ENCODE measurements at regions not wholly inside any gene's neighbourhood (a gene's known extent, or its start where the extent isn't known, plus 50 kb on each side); places are given as distances from the start of the nearest gene placed in this dataset.

DNA sequence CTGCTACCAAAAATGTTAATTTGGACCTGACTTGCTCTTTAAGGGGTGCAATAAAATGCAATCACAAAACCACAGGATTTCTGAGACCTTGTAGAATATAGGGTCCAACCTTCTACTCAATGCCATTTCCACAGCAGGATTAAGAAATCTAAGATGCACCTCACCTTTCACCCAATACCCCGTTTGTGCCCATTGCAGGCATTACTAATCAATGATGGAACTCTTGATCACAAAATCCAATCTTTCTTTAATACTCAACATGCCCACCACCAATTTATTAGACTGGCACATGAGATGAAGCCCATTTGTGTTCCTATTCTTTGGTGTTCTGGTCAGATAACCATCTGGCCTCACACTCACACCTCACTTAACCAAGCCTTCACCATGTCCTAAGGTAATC lies 117.2 kb upstream of the IGSF21 start:
- ChIA-PET POLR2A (no interaction called here), CTCF (no interaction called here)
- TF ChIP-seq, protein P1, sequence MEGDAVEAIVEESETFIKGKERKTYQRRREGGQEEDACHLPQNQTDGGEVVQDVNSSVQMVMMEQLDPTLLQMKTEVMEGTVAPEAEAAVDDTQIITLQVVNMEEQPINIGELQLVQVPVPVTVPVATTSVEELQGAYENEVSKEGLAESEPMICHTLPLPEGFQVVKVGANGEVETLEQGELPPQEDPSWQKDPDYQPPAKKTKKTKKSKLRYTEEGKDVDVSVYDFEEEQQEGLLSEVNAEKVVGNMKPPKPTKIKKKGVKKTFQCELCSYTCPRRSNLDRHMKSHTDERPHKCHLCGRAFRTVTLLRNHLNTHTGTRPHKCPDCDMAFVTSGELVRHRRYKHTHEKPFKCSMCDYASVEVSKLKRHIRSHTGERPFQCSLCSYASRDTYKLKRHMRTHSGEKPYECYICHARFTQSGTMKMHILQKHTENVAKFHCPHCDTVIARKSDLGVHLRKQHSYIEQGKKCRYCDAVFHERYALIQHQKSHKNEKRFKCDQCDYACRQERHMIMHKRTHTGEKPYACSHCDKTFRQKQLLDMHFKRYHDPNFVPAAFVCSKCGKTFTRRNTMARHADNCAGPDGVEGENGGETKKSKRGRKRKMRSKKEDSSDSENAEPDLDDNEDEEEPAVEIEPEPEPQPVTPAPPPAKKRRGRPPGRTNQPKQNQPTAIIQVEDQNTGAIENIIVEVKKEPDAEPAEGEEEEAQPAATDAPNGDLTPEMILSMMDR (IDR thresholded peaks at IDR 0.05; ENCODE audit: insufficient read depth in 1 of 2, low read depth in 1 of 2, low read length in 1 of 2, severe bottlenecking in 1 of 2, unreplicated experiment in 1 of 2) = no peak
- no peaks in the 10 kb centered on the region for H3K9me3 Mint-ChIP-seq (ENCODE audit: unreplicated experiment)
- Histone ChIP-seq H3K4me3 (ENCODE audit: low read depth, low read length) (no peak overlapping the region), H3K9me3 (no peaks in the 10 kb centered on the region), H3K4me1 (no peaks in the 10 kb centered on the region), H3K27me3 (replicated peaks; ENCODE audit: control insufficient read depth, insufficient read depth, low read length) (no peaks in the 10 kb centered on the region; the same call in 1 of the 2 replicates), H3K36me3 (ENCODE audit: control insufficient read depth, insufficient read depth, low read length) (no peaks in the 10 kb centered on the region)
- H3K4me3 Mint-ChIP-seq (ENCODE audit: unreplicated experiment) = no peak overlapping the region
- H3K4me1 Mint-ChIP-seq (ENCODE audit: low read depth, unreplicated experiment) = no peaks in the 10 kb centered on the region
- DNase-seq = no peak
- intact Hi-C loops (cut with micrococcal nuclease; ENCODE audit: unreplicated experiment) = no loop called here
- no peaks in the 10 kb centered on the region for H3K36me3 Mint-ChIP-seq (ENCODE audit: insufficient read depth, unreplicated experiment)
- BruUV-seq (replicated peaks) = no TSS peak
- no peak overlapping the region for H3K27ac Mint-ChIP-seq (ENCODE audit: unreplicated experiment)
- H3K27me3 Mint-ChIP-seq (ENCODE audit: insufficient read depth, unreplicated experiment) = peaks cover 6% of the 10 kb centered on the region

DNA sequence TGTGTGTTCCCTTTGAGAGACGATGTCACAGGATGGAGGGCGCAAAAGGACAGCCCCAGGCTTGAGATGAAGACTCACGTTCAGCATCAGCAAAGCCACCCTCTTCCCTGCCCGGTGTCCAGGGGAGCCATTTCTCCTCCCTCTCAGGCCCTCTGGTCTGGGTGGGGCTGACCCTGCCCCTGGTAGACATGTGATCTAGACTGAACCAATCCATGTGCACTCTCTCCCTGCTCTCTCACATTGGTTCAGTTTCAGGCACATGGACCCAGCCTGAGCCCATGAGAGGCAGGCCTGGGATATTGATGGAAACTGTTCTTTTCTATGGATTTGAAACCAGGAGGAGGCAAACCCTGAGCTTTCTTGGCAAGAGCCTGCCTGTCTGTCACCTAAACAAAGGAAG lies 115.6 kb upstream of the IGSF21 start:
- H3K4me1 ChIP-seq = no peaks in the 10 kb centered on the region
- no peaks in the 10 kb centered on the region for H3K4me1 Mint-ChIP-seq (ENCODE audit: low read depth, unreplicated experiment)
- intact Hi-C loops (cut with micrococcal nuclease; ENCODE audit: unreplicated experiment) = no loop called here
- ChIA-PET POLR2A (no interaction called here), CTCF (no interaction called here)
- no peaks in the 10 kb centered on the region for H3K9me3 Mint-ChIP-seq (ENCODE audit: unreplicated experiment)
- BruUV-seq (replicated peaks) = no TSS peak
- no peaks in the 10 kb centered on the region for H3K9me3 ChIP-seq
- no peak overlapping the region for H3K4me3 ChIP-seq (ENCODE audit: low read depth, low read length)
- H3K27me3 Mint-ChIP-seq (ENCODE audit: insufficient read depth, unreplicated experiment) = peaks cover 10% of the 10 kb centered on the region
- no peaks in the 10 kb centered on the region for H3K36me3 Mint-ChIP-seq (ENCODE audit: insufficient read depth, unreplicated experiment)
- H3K36me3 ChIP-seq (ENCODE audit: control insufficient read depth, insufficient read depth, low read length) = no peaks in the 10 kb centered on the region
- H3K4me3 Mint-ChIP-seq (ENCODE audit: unreplicated experiment) = no peak overlapping the region
- no peak overlapping the region for H3K27ac Mint-ChIP-seq (ENCODE audit: unreplicated experiment)
- no peaks in the 10 kb centered on the region; the same call in 1 of the 2 replicates for H3K27me3 ChIP-seq (replicated peaks; ENCODE audit: control insufficient read depth, insufficient read depth, low read length)
- DNase-seq = no peak
- TF ChIP-seq, protein P1 (IDR thresholded peaks at IDR 0.05; ENCODE audit: insufficient read depth in 1 of 2, low read depth in 1 of 2, low read length in 1 of 2, severe bottlenecking in 1 of 2, unreplicated experiment in 1 of 2) = no peak

DNA sequence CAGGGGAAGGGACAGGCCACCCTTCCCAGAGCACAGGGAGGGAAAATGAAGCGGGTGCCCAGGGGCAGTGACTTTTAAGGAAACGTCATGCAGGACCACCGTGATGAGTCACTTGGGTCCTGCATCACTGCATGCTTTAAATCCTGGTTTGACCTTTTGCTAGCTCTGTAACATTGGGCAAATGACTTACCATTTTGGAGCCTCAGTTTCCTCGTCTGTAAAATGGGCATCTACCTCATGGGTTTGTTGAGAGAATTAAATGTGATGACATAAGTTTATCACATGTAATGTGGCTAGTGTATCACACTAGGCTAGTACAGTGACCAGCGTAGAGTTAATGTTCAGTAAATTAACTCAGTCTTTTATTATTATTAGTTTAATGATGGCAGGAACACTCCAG lies 114.8 kb upstream of the IGSF21 start:
- intact Hi-C loops (cut with micrococcal nuclease; ENCODE audit: unreplicated experiment) = no loop called here
- H3K4me1 Mint-ChIP-seq (ENCODE audit: low read depth, unreplicated experiment) = no peaks in the 10 kb centered on the region
- no peaks in the 10 kb centered on the region for H3K36me3 ChIP-seq (ENCODE audit: control insufficient read depth, insufficient read depth, low read length)
- ChIA-PET CTCF (no interaction called here), POLR2A (no interaction called here)
- no peaks in the 10 kb centered on the region for H3K4me1 ChIP-seq
- peaks cover 8% of the 10 kb centered on the region for H3K27me3 Mint-ChIP-seq (ENCODE audit: insufficient read depth, unreplicated experiment)
- H3K27me3 ChIP-seq (replicated peaks; ENCODE audit: control insufficient read depth, insufficient read depth, low read length) = no peaks in the 10 kb centered on the region; the same call in 1 of the 2 replicates
- no peaks in the 10 kb centered on the region for H3K36me3 Mint-ChIP-seq (ENCODE audit: insufficient read depth, unreplicated experiment)
- TF ChIP-seq, protein P1 (IDR thresholded peaks at IDR 0.05; ENCODE audit: insufficient read depth in 1 of 2, low read depth in 1 of 2, low read length in 1 of 2, severe bottlenecking in 1 of 2, unreplicated experiment in 1 of 2) = no peak
- no peak overlapping the region for H3K27ac Mint-ChIP-seq (ENCODE audit: unreplicated experiment)
- no peak for DNase-seq
- BruUV-seq (replicated peaks) = no TSS peak
- no peaks in the 10 kb centered on the region for H3K9me3 ChIP-seq
- H3K4me3 Mint-ChIP-seq (ENCODE audit: unreplicated experiment) = no peak overlapping the region
- no peak overlapping the region for H3K4me3 ChIP-seq (ENCODE audit: low read depth, low read length)
- no peaks in the 10 kb centered on the region for H3K9me3 Mint-ChIP-seq (ENCODE audit: unreplicated experiment)

Data from Caco-2 (cell line).